Hepatocyte (in vitro differentiated cells): ENCODE measurements at regions not wholly inside any gene's neighbourhood (a gene's known extent, or its start where the extent isn't known, plus 50 kb on each side); places are given as distances from the start of the nearest gene placed in this dataset.

ENCODE experiments used
- DNase-seq: peaks from one replicate; pipeline ENCODE4 v3.0.0-alpha.2; 2016; ENCODE audit warnings: low spot score
- H2AFZ ChIP-seq: fragments of 200-600 bp; sonication (generic); 2 replicates; pipeline ENCODE4 v1.6.0; 2016; ENCODE audit warnings: antibody characterized with exemption, mild to moderate bottlenecking
- H3K27ac ChIP-seq: fragments of 200-600 bp; sonication (generic); 2 replicates; pipeline ENCODE4 v1.5.1; 2016; ENCODE audit warnings: mild to moderate bottlenecking
- H3K27me3 ChIP-seq: fragments of 200-600 bp; sonication (generic); 2 replicates; pipeline ENCODE4 v1.6.1; 2016
- H3K36me3 ChIP-seq: fragments of 200-600 bp; sonication (generic); replicated peaks from 2 replicates; pipeline ENCODE4 v1.5.1; 2016; ENCODE audit warnings: low read depth; ENCODE audit not compliant: insufficient read depth
- H3K4me1 ChIP-seq: fragments of 200-600 bp; sonication (generic); 2 replicates; pipeline ENCODE4 v1.5.1; 2016; ENCODE audit warnings: mild to moderate bottlenecking, moderate library complexity; ENCODE audit not compliant: insufficient read depth
- H3K4me2 ChIP-seq: fragments of 200-600 bp; sonication (generic); 2 replicates; pipeline ENCODE4 v1.6.0; 2016
- H3K4me3 ChIP-seq: fragments of 200-600 bp; sonication (generic); 2 replicates; pipeline ENCODE4 v1.5.1; 2016; ENCODE audit warnings: mild to moderate bottlenecking
- H3K79me2 ChIP-seq: fragments of 200-600 bp; sonication (generic); 2 replicates; pipeline ENCODE4 v1.6.0; 2017; ENCODE audit warnings: mild to moderate bottlenecking
- H3K9me2 ChIP-seq: fragments of 200-600 bp; sonication (generic); replicated peaks from 2 replicates; pipeline ENCODE4 v1.6.0; 2017; ENCODE audit warnings: mild to moderate bottlenecking; ENCODE audit not compliant: insufficient read depth
- H3K9me3 ChIP-seq: fragments of 200-600 bp; sonication (generic); 2 replicates; pipeline ENCODE4 v1.5.1; 2016; ENCODE audit warnings: low read depth, mild to moderate bottlenecking
- H4K20me1 ChIP-seq: fragments of 200-600 bp; sonication (generic); 2 replicates; pipeline ENCODE4 v1.6.0; 2016; ENCODE audit warnings: mild to moderate bottlenecking; ENCODE audit not compliant: insufficient read depth, poor library complexity, severe bottlenecking
- CTCF ChIP-seq: fragments of 200-600 bp; sonication (generic); IDR thresholded peaks from 2 replicates; pipeline ENCODE4 v1.5.1; 2016; ENCODE audit warnings: antibody characterized with exemption, mild to moderate bottlenecking; ENCODE audit not compliant: poor library complexity
- EZH2 ChIP-seq: fragments of 200-600 bp; sonication (generic); IDR thresholded peaks from 2 replicates; pipeline ENCODE4 v1.6.1; 2016; ENCODE audit warnings: antibody characterized with exemption, mild to moderate bottlenecking, borderline replicate concordance
- EZH2phosphoT487 ChIP-seq: fragments of 200-600 bp; sonication (generic); IDR thresholded peaks from one replicate; pipeline ENCODE4 v1.6.1; 2018; ENCODE audit warnings: antibody characterized with exemption, mild to moderate bottlenecking, low read depth, moderate library complexity; ENCODE audit not compliant: unreplicated experiment, severe bottlenecking
- WGBS: methylation state at CpG from one replicate; pipeline ENCODE4 v1.1.6; 2016; ENCODE audit warnings: low lambda C conversion rate; ENCODE audit errors: missing lambda C conversion rate; 5-methylcytosine and 5-hydroxymethylcytosine counted together

- DNase-seq: no peak
- H2AFZ ChIP-seq: no peak overlapping the region
- H3K27me3 ChIP-seq: peaks cover 7% of the 10 kb centered on the region
- no peaks in the 10 kb centered on the region for H4K20me1 ChIP-seq
- H3K27ac ChIP-seq: peak overlapping the region; percentile 56
- H3K4me3 ChIP-seq: no peak overlapping the region
- no peaks in the 10 kb centered on the region for H3K9me3 ChIP-seq
- WGBS: 93% methylated on average over 8 of the region's 8 CpGs
- TF ChIP-seq CTCF (no peak), EZH2 (no peak), EZH2phosphoT487 (no peak)
- H3K4me1 ChIP-seq: peaks cover 12% of the 10 kb centered on the region
- H3K9me2 ChIP-seq: no peaks in the 10 kb centered on the region
- no peaks in the 10 kb centered on the region for H3K79me2 ChIP-seq
- H3K4me2 ChIP-seq: no peak overlapping the region
- no peaks in the 10 kb centered on the region for H3K36me3 ChIP-seq
These were observed 169.1 kb upstream of the PMEPA1 start for GRCh38 chr20:57878786-57879424.

GRCh38 chr20:57877995-57878394 is 168.2 kb upstream of the PMEPA1 start:
- Histone ChIP-seq H3K4me3 (no peak overlapping the region), H3K4me1 (peaks cover 12% of the 10 kb centered on the region), H3K9me2 (no peaks in the 10 kb centered on the region), H3K79me2 (no peaks in the 10 kb centered on the region), H3K27ac (no peak overlapping the region), H3K36me3 (no peaks in the 10 kb centered on the region), H3K9me3 (no peaks in the 10 kb centered on the region), H4K20me1 (no peaks in the 10 kb centered on the region), H2AFZ (no peak overlapping the region), H3K4me2 (no peak overlapping the region), H3K27me3 (peaks cover 7% of the 10 kb centered on the region)
- WGBS: 95% methylated on average over 4 of the region's 4 CpGs
- DNase-seq: no peak
- TF ChIP-seq CTCF: no peak
- no peak for TF ChIP-seq EZH2
- no peak for TF ChIP-seq EZH2phosphoT487

GRCh38 chr20:57877131-57877824 is 167.5 kb upstream of the PMEPA1 start:
- no peak overlapping the region for H3K4me2 ChIP-seq
- no peaks in the 10 kb centered on the region for H3K9me2 ChIP-seq
- no peaks in the 10 kb centered on the region for H3K79me2 ChIP-seq
- H3K4me3 ChIP-seq: no peak overlapping the region
- no peaks in the 10 kb centered on the region for H4K20me1 ChIP-seq
- DNase-seq: no peak
- peaks cover 7% of the 10 kb centered on the region for H3K27me3 ChIP-seq
- H3K36me3 ChIP-seq: no peaks in the 10 kb centered on the region
- TF ChIP-seq EZH2: no peak
- no peak for TF ChIP-seq CTCF
- TF ChIP-seq EZH2phosphoT487: peak; percentile 91
- no peak overlapping the region for H2AFZ ChIP-seq
- 60% methylated on average over 16 of the region's 16 CpGs for WGBS
- H3K27ac ChIP-seq: no peak overlapping the region
- H3K9me3 ChIP-seq: no peaks in the 10 kb centered on the region
- peaks cover 12% of the 10 kb centered on the region for H3K4me1 ChIP-seq
